GM23338 (cell line): ENCODE measurements at regions not wholly inside any gene's neighbourhood (a gene's known extent, or its start where the extent isn't known, plus 50 kb on each side); places are given as distances from the start of the nearest gene placed in this dataset.

Experiments
- ATAC-seq: fragments of 200-7000 bp; cut with Tn5 transposase; 3 replicates; pipeline ENCODE4 v1.9.1; 2020
- DNase-seq: peaks from one replicate; pipeline ENCODE4 v3.0.0-alpha.2; 2015; ENCODE audit warnings: low spot score
- H2AFZ ChIP-seq: fragments of 200-600 bp; sonication (generic); 2 replicates; pipeline ENCODE4 v1.8.0; 2016; ENCODE audit warnings: antibody characterized with exemption, mild to moderate bottlenecking, moderate library complexity
- H3F3A ChIP-seq: fragments of 200-600 bp; sonication (generic); replicated peaks from 2 replicates; pipeline ENCODE4 v1.8.0; 2017; ENCODE audit warnings: antibody characterized with exemption, mixed run types, low read depth
- H3K27ac ChIP-seq: fragments of 200-600 bp; sonication (generic); 2 replicates; pipeline ENCODE4 v1.6.1; 2016; ENCODE audit warnings: low read depth
- H3K27me3 ChIP-seq: fragments of 200-600 bp; sonication (generic); 2 replicates; pipeline ENCODE4 v1.8.0; 2016; ENCODE audit warnings: mild to moderate bottlenecking, mixed run types, moderate library complexity; ENCODE audit not compliant: insufficient read depth
- H3K36me3 ChIP-seq: fragments of 200-600 bp; sonication (generic); 2 replicates; pipeline ENCODE4 v1.8.0; 2016; ENCODE audit warnings: mild to moderate bottlenecking; ENCODE audit not compliant: insufficient read depth
- H3K4me1 ChIP-seq: fragments of 200-600 bp; sonication (generic); 2 replicates; pipeline ENCODE4 v1.8.0; 2016; ENCODE audit warnings: mild to moderate bottlenecking, moderate library complexity; ENCODE audit not compliant: insufficient read depth
- H3K4me2 ChIP-seq: fragments of 200-600 bp; sonication (generic); 2 replicates; pipeline ENCODE4 v1.7.1; 2017; ENCODE audit warnings: mixed run types
- H3K4me3 ChIP-seq: fragments of 200-600 bp; sonication (generic); 2 replicates; pipeline ENCODE4 v1.6.1; 2016; ENCODE audit warnings: mixed run types
- H3K79me2 ChIP-seq: fragments of 200-600 bp; sonication (generic); replicated peaks from 2 replicates; pipeline ENCODE4 v1.8.0; 2017; ENCODE audit warnings: mild to moderate bottlenecking; ENCODE audit not compliant: insufficient read depth
- H3K9me2 ChIP-seq: fragments of 200-600 bp; sonication (generic); 2 replicates; pipeline ENCODE4 v1.8.0; 2017; ENCODE audit not compliant: insufficient read depth
- H4K20me1 ChIP-seq: fragments of 200-600 bp; sonication (generic); replicated peaks from 2 replicates; pipeline ENCODE4 v1.8.0; 2017; ENCODE audit warnings: mild to moderate bottlenecking; ENCODE audit not compliant: insufficient read depth
- H3K27ac Mint-ChIP-seq: 2 replicates; pipeline ENCODE4 v1.8.0; 2020; ENCODE audit warnings: inconsistent platforms, mild to moderate bottlenecking, moderate library complexity, mixed read lengths
- H3K27me3 Mint-ChIP-seq: 3 replicates; pipeline ENCODE4 v1.8.0; 2022; ENCODE audit warnings: low read depth, mild to moderate bottlenecking, moderate library complexity, mixed read lengths, inconsistent platforms; ENCODE audit not compliant: insufficient read depth, poor library complexity
- H3K36me3 Mint-ChIP-seq: 3 replicates; pipeline ENCODE4 v1.8.0; 2021; ENCODE audit warnings: low read depth, mild to moderate bottlenecking, inconsistent platforms, moderate library complexity, mixed read lengths
- H3K4me1 Mint-ChIP-seq: 3 replicates; pipeline ENCODE4 v1.8.0; 2020; ENCODE audit warnings: mild to moderate bottlenecking, inconsistent platforms, mixed read lengths
- H3K4me3 Mint-ChIP-seq: 3 replicates; pipeline ENCODE4 v1.8.0; 2021; ENCODE audit warnings: moderate library complexity, mild to moderate bottlenecking, inconsistent platforms, mixed read lengths
- H3K9me3 Mint-ChIP-seq: 3 replicates; pipeline ENCODE4 v1.8.0; 2020; ENCODE audit warnings: moderate library complexity, mild to moderate bottlenecking, inconsistent platforms, mixed read lengths
- CTCF ChIP-seq, 2 experiments: fragments of 200-600 bp in 1 of 2; sonication (generic) in 1 of 2; conservative IDR thresholded peaks; 2 replicates each; pipeline versions ENCODE4 v1.5.1 to v1.6.1; 2016 to 2017; ENCODE audit warnings: antibody characterized with exemption in 2 of 2, low read depth in 2 of 2, mild to moderate bottlenecking in 2 of 2, moderate library complexity in 1 of 2
- ETS1 ChIP-seq: IDR thresholded peaks from 2 replicates; pipeline ENCODE4 v1.6.1; 2016; ENCODE audit warnings: antibody characterized with exemption
- EZH2phosphoT487 ChIP-seq: fragments of 200-600 bp; sonication (generic); IDR thresholded peaks from one replicate; pipeline ENCODE4 v1.8.1; 2018; ENCODE audit warnings: antibody characterized with exemption; ENCODE audit not compliant: unreplicated experiment
- JUNB ChIP-seq: IDR thresholded peaks from one replicate; pipeline ENCODE4 v1.6.1; 2016; ENCODE audit warnings: antibody characterized with exemption; ENCODE audit not compliant: unreplicated experiment
- POLR2AphosphoS5 ChIP-seq: IDR thresholded peaks from 2 replicates; pipeline ENCODE4 v1.6.1; 2016; ENCODE audit warnings: antibody characterized with exemption, low read depth
- REST ChIP-seq: IDR thresholded peaks from one replicate; pipeline ENCODE4 v1.6.1; 2018; ENCODE audit warnings: antibody characterized with exemption; ENCODE audit not compliant: unreplicated experiment
- ZNF331 ChIP-seq: fragments of 250-450 bp; sonication (Bioruptor Pico); IDR thresholded peaks from 2 replicates; pipeline ENCODE4 v1.5.0; 2020; ENCODE audit warnings: low read depth, mild to moderate bottlenecking, moderate library complexity

- Mint-ChIP-seq H3K27me3 (peaks cover 37% of the 10 kb centered on the region), H3K36me3 (no peaks in the 10 kb centered on the region), H3K4me1 (peaks cover 26% of the 10 kb centered on the region), H3K9me3 (no peaks in the 10 kb centered on the region), H3K4me3 (no peak overlapping the region), H3K27ac (no peak overlapping the region)
- H3K9me2 ChIP-seq: no peaks in the 10 kb centered on the region
- H3K27me3 ChIP-seq: no peaks in the 10 kb centered on the region
- no peak overlapping the region for H3K27ac ChIP-seq
- TF ChIP-seq ZNF331 (CRISPR knock-in tag) (no peak), ETS1 (no peak), EZH2phosphoT487 (no peak), POLR2AphosphoS5 (no peak), JUNB (no peak), REST (no peak)
- no peak overlapping the region for H3K4me3 ChIP-seq
- no peaks in the 10 kb centered on the region for H3F3A ChIP-seq
- no peaks in the 10 kb centered on the region for H3K79me2 ChIP-seq
- no peak overlapping the region for H2AFZ ChIP-seq
- peaks cover under 1% of the 10 kb centered on the region; the same call in 1 of the 2 replicates for H3K4me1 ChIP-seq
- DNase-seq: no peak
- H4K20me1 ChIP-seq: no peaks in the 10 kb centered on the region
- no peaks in the 10 kb centered on the region for H3K36me3 ChIP-seq
- no peak for ATAC-seq
- H3K4me2 ChIP-seq: no peak overlapping the region
Measured at GRCh38 chr10:61841338-61841875, 60.1 kb upstream of the ARID5B start.

- H3K36me3 Mint-ChIP-seq: no peaks in the 10 kb centered on the region
- Histone ChIP-seq H3K4me2 (no peak overlapping the region), H3K4me3 (no peak overlapping the region), H2AFZ (no peak overlapping the region), H3K27me3 (no peaks in the 10 kb centered on the region), H3K9me2 (no peaks in the 10 kb centered on the region), H3K36me3 (no peaks in the 10 kb centered on the region), H4K20me1 (no peaks in the 10 kb centered on the region), H3K4me1 (no peaks in the 10 kb centered on the region; the same call in 1 of the 2 replicates), H3F3A (no peaks in the 10 kb centered on the region), H3K27ac (no peak overlapping the region), H3K79me2 (no peaks in the 10 kb centered on the region)
- ATAC-seq: no peak; the same call in 2 of the 3 replicates
- no peak overlapping the region for H3K4me3 Mint-ChIP-seq
- no peak for DNase-seq
- H3K9me3 Mint-ChIP-seq: no peaks in the 10 kb centered on the region
- no peak overlapping the region for H3K27ac Mint-ChIP-seq
- peaks cover 46% of the 10 kb centered on the region for H3K27me3 Mint-ChIP-seq
- H3K4me1 Mint-ChIP-seq: peaks cover 18% of the 10 kb centered on the region
- TF ChIP-seq CTCF (conservative IDR thresholded peaks at IDR 0.05; ENCODE audit: low read depth in 2 of 2): no peak
- no peak for TF ChIP-seq EZH2phosphoT487
- no peak for TF ChIP-seq JUNB
- TF ChIP-seq REST: no peak
- no peak for TF ChIP-seq ETS1
Measured at GRCh38 chr10:61842755-61843497, 58.6 kb upstream of the ARID5B start.
